ENCODE measurements at regions not wholly inside any gene's neighbourhood (a gene's known extent, or its start where the extent isn't known, plus 50 kb on each side); places are given as distances from the start of the nearest gene placed in this dataset.
"Not testable (repeated sequence)": the region's sequence is repeated elsewhere in the genome, so short reads cannot be mapped to it uniquely, and the experiment has no call there.

DNA sequence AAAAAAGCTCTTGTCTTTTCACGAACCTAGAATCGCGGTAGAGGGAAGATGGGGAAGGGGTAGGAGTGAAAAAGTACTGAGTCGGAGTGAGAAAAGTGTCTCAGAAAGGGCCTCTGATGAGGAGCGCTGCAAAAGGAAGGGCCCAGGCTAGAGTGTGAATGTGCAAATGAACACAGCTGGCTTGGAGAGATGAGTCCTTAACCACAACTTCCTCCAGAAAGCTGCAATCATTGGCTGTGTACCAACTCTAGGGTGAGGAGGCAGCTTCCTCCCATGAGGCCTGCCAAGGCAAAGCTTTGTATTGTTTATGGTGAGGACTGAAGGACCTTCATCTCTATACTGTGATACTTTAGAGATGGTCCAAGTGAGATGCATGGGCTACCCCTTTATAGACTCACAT lies 566.9 kb upstream of the ANO5 start:
- no peak for DNase-seq

DNA sequence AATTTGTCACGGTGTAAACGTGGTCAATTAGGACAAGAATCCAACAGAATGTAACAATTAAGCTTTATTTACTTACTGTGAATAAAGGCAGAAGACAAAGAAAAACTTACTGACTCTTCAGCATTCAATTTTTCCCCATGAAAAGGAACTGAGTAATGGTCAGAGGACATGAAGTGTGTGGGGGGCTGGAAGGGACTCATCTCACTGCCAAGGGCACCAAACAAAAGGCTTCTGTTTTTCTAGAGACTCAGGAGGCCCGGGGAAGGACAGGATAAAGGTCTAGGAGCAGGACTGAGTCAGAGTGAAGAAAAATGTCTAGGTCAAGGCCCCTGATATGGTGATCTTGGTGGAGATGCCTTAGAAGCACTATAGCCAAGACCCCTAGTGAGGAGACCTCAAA lies 564.2 kb upstream of the ANO5 start:
- DNase-seq: no peak

DNA sequence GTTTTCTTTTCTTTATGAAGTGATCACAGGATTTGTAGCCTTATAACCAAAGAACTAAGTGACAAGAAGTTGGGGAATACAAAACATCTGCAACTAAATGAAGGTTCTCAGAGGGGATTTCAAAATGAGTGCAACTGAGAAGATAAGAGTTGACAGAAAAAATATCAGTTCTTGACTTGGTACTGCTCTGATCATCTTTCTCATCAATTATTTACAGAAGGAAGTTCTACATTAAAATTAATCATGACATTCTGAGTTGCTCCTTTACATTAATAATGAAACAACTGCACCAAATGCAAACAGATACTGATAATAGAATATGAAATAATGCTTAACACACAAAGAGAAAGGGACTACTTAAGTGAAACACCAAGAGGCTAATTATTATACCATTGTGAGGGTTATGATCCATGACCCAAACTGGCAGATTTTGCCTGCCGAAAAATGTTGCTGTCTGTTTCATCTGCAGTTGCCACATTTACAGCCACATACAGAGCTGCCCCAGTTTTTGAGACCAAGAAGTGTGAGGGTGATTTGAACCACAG lies 561.9 kb upstream of the ANO5 start:
- no peak for DNase-seq

DNA sequence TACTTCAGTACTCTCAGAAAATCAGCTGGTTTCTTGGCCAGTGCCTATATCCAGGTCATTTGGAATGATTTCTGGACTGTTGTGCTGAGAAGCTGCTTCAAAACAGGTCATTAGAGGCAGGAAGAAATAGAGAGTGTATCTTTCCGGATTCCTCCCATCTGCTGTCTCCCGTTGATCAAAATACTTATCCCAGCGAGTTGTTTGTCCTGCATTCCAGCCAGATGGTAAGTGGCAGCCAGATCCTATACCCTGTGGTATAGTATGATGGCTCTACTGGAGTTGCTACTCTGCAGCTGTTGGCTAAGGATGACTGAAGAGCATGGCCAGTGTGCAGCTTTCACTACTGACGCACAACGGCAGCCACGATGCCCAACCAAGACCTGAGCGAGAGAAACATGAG lies 560.9 kb upstream of the ANO5 start:
- peak; percentile 41 for DNase-seq

DNA sequence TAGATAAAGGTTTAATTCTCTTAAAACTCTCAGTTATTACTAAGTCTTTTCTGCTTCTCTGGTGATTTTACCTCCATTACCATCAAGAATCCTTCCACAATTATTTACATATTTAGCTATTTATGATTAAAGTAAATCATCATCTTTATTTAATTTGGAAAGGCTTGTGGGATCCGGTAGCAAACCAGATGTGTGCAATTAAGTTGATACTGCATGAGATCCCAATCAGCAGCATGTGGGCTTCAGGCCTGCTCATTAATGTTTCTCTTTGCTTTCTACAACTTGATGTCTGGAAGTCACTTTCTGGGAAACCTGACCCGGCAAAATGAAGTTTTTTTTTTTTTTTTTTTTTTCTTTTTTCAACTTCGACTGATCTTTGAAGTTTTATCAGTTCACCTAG lies 558.4 kb upstream of the ANO5 start:
- no peak for DNase-seq

DNA sequence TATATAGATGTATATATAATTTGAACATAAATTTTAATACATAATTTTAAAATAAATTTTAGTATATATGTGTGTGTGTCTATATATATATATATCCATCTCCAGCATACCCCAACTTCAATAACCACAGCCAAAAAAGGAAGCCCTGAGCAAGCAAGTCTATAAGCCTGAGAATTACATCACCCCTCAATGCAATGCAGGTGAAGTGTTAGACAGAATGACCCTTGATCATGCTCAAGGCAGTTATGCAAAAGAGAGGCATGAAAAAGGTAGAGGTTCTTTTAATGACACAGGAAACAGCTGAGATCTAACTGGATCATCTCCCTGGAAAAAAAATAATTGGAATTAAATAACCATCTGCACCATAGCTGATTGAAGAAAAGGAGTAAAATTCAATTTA lies 557.9 kb upstream of the ANO5 start:
- DNase-seq: no peak

DNA sequence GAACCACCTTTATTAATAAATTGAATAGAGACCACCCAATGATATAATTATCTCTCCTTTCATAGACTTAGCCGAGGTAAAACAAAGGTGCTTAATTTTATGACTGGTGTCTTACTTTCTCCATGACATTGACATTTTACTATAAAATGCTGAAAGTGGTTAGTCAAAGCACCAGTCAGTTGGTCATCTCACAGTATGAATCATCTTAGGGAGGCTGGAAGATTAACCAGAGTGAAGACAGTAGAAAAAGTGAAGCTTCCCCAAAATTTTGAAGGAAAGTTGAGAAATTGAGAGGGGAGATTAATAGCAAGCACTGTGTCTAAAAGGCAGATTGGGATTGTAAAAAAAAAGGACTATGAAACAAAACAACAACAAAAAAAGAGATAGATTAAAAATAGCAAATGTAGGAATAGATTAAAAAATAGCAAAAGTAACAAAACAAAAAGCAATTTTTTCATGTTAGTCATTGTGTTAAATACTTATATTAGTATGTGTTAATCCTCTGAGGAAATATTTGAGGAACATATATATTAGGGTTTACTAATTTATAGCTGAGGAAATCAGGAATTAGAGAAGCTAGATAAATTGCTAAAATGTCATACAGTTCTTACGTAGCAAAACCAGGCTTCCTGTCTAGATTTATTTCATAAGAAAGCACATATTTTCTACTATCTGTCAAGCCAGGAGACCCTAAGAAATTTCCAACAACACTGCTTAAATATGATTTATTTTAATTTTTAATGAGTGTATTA lies 557.3 kb upstream of the ANO5 start:
- DNase-seq: no peak

DNA sequence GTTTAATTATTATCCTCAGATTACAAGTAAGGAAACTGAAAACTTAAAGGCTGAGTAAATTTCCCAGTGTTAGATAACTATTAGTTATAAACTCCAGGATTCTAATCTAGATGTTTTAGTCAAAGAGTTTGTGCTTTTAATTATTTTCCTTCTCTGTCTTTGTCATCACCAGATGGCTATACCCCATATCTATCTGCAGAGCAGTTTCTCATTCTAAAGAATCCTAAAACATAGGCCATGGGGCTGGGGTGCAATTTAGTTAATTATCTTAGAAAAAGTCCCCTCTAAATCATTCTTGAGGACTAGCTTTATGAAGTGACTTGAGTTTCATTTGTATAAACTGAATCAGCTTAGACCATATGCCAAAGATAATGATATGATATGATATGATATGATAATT lies 556.3 kb upstream of the ANO5 start:
- no peak for DNase-seq

DNA sequence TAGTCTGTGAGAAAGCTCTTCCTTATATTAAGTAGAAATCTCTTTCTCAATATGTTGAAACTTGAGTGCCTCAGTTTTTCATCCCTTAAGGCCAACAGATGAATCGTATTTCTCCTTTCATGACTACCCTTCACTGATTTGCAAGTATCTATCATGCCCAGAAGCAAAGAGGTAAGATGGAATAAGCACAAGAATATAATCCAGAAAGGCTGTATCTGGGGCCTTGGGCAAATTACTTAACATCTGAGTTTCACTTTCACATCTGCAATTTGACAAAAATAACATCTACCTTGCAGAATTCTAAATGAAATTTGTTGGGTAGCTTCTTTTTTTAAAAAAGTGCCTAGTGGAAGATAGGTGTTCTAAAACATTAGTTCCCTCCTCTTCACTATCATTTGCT lies 552.4 kb upstream of the ANO5 start:
- DNase-seq: no peak

DNA sequence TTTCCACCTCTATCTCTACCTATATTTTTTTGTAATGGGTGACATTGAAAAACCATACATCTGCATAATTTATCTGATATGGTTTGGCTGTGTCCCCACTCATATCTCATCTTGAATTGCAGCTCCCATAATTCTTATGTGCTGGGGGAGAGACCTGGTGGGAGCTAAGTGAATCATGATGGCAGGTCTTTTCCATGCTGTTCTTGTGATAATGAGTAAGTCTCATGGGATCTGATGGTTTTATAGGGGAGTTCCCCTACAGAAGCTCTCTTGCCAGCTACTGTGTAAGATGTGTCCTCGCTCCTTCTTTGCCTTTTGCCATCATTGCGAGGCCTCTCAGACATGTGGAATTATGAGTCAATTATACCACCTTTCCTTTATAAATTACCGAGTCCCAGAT lies 551.0 kb upstream of the ANO5 start:
- DNase-seq: no peak

DNA sequence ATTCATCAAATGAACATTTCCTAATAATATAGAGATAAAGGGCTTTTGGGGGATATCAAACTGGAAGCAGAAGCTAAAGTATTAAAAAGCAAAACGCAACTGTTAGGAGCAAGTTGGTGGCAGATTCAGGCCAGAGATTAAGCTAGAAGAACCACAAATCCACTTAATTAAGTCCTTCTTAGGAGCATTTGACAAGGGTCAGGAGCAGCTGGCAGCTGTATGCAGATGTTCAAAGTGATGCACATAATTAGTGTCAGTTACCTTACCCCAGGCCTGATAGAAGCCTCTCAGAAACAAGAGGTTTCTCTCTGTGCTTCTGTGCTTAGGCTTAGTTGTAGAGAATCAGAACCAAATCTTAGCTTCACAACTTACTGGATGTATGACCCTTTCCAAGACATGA lies 546.5 kb upstream of the ANO5 start:
- no peak for DNase-seq

DNA sequence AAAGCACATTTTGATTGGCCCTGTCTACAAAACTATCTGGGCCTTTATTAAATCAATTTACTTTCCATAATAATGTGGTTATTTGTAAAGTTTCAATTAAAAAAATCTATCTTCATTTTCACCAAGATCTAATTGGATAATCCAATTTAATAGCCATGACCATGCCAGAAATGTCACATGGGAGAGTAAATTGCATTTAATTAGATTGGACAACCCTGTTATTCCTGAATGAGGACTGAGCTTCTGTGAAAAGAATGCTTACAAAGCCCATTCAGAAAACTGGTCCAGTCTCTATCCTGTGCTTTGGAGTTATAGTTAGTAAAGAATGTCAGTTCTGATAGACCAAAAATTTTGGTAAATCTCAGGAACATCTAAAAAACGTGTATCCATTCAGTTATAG lies 541.9 kb upstream of the ANO5 start:
- DNase-seq: no peak

DNA sequence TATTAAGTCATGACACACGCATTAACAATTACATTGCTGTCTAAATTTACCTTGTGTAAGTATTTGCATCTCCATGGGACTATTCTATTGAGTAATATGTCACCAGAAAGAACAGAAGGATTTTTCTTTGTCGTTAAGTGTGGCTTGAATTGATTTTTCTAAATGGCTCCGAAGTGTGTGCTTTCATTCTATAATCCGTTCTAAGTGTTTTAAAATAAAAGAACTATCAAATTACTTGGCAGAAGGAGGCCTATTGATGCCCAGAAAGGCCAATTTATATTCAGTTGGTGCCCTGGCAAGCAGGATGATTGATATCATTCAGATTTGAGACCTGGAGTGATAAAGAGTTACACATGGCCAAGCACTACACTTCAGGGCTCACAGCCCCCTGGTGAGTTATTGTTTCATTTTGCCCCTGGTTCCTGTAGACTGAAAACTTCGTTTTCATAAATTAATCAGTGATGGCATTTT lies 538.9 kb upstream of the ANO5 start:
- no peak for DNase-seq

DNA sequence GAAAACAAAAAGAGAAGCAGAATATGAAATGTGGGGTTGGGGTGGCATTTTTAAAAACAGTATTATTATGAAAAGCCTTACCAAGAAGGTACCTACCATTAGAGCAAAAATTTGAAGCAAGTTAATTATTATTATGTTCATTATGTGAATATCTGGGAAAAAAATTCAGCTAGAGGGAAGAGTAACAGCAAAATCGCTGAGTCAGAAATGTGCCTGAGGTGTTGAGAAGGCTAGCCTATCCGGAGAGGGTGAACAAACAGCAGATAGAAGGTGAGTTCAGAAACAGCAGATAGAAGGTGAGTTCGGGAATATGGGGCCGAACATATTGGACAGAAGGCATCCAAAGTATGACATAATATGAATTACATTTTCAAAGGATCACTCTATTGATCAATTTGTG lies 536.8 kb upstream of the ANO5 start:
- DNase-seq: no peak

DNA sequence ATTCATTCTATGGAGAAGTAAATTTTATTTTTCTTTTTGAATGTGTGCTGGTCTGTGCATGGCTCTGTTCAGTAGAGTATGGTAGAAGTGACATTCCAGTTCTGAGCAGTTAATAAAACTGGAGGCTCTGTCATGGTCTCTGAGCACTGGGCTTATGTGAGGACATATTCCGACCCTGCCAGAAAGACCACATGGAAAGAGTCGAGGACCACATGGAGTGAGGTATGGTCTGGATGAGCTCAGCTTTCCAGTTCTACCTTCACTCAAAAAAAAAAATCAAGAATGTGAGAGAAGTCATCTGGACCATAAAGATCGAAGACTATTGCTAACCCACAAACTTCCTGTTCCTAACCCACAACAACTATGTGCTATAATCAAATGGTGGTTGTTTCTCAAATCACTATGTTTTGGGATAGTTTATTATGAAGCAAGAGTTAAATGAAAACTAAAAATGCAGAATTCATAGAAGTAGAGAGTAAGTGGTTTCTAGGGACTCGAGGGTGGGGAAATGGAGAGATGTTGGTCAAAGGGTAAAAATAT lies 534.2 kb upstream of the ANO5 start:
- no peak for DNase-seq

DNA sequence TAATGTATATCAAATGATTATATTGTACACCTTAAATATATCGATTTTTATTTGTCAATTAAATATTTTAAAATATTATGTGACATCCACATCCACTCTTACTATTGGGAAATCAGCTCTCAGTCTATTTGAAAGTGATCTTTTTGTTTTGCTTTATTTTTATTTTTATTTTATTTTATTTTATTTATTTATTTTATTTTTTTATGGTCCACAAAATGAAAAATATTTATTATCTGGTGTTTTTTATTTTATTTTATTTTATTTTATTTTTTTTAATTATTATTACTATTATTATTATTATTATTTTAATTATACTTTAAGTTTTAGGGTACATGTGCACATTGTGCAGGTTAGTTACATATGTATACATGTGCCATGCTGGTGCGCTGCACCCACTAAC lies 533.5 kb upstream of the ANO5 start:
- not testable (repeated sequence) for DNase-seq

DNA sequence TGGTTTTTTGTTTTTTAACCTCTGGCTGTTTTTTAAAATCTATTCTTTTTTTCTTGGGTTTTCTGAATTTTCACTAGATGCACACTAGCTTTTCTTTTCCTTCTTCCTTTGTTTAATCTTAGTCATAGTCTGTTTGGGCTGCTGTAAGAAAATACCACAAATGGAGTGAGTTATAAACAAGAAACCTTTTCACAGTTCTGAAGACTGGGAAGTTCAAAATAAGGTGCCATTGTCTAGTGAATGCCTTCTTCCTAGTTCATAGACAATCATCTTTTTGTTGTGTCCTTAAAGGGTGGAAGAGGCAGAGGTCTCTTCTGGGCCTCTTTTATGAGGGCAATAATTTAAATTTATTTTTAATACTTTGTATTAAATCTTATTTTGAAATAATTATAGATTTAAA lies 532.9 kb upstream of the ANO5 start:
- DNase-seq: no peak

DNA sequence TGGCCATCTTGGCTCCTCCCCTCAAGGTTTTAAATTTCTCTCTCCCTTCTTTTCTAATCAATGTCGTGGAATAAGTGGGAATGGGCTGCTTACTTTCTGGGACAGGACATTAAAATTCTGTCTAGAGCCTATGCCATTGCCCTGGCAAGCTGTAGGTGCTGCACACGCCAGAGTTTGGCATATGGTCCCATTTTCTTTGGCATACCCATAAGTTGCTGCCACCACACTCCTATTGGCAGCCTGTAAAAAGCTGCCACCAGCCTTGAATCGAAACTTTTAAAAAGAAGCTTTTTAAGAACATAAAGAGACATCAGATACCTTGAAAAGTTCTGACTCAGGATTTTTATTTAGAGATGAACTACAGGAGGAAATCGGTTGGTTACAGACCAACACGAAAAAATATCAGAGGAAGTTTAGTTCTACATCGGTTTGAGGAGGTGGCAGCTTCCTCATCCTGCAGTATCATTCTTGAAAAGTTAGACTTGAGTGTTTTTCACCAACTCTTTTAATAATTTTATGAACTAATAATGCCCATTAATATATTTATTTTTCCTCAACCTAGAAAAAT lies 517.8 kb upstream of the ANO5 start:
- no peak for DNase-seq

DNA sequence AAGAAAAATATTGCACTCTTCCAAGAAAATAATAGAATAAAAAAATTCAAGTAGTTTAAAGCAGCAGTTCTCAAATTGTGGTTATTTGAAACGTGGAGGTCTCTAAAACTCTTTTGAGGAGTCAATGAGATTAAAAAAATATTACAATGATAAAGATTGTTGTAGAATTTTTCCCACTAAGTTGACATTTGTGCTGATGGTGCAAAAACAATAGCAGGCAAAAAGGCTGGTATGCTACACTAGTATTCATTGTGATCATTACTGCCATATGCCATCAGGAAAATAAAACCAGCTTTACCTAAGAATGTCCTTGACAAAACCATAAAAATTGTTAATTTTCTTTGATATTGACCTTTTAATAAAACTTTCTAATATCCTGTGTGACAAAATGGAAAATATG lies 505.2 kb upstream of the ANO5 start:
- DNase-seq: no peak

DNA sequence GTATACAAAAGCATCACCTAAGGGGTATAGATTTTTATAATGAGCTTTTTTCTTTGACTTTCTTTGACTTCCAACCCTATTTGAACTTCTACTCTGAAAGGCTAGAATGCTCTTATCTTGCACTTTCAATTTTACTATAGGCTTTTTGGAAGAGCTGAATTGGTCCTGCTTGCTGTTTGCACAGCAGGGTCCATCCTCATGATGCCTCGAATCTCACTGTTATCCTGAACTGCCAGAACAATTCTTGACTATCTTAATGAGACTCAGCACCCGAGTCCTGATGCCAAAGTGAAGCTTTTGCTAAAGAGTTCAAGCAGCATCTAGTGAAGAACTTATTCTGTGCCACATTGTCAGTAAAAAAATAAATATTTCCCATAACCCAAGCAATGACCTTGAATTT lies 488.3 kb upstream of the ANO5 start:
- no peak for DNase-seq

DNA sequence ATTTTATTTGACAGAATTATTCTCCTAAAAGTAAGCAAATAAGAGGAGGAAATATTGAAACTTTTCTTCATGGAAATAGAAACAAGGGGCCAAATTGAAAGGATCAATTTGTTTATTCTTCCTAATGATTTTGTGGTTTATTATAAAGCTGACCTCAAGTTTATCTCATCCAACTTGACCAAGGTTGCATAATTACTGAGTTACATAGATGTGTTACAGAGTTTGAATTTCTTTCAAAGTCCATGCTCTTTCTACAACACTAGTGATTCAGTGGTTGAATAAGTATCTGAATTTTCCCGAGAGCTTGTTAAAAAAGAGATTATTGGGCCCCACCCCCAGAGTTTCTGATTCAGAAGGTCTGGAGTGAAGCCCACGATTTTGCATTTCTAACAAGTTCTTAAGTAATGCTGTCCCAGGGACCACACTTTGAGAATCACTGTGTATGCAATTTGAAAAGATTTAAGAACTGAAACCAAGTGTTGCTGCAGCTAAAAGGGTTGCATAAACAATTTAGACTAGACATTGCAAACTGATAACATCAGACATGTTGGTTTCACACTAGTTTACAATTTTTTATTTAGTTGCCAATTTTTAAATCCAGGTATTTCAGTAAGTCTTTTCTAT lies 485.7 kb upstream of the ANO5 start:
- no peak for DNase-seq

DNA sequence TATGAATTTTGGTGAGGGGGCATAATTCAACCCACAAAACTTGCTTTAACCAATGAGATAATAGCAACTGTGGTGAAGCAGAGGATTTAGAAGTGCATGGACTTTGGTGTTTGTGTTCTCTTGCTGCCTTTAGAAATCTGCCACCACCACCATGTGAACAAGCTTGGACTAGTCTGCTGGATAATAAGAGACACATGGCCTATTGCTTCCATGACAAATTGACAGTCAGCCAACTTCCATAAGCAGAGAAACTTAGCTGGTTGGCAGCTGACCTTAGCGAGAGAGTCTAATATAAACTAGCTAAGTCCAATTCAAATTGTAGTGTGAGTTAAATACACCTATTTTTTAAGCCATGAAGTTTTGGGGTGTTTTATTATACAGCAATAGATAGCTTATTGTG lies 482.1 kb upstream of the ANO5 start:
- peak; percentile 77 for DNase-seq

DNA sequence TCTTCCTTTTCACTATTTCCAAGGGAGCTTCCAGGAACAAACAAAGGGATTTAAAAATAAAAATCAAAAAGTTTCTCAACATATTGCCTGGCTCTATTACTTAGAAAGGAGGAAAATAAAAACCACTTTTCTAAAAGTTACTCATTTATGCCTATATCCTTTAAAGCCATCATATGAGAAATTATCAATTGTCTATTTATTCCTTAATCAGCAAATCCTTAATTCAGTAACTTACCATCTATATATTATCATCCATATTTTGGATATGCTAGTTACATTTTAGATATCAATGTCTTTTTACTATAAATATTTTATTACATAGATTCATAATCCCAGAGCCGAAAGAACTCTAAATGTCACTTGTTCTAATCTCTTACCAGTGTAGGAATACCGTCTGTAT lies 481.5 kb upstream of the ANO5 start:
- DNase-seq: no peak

DNA sequence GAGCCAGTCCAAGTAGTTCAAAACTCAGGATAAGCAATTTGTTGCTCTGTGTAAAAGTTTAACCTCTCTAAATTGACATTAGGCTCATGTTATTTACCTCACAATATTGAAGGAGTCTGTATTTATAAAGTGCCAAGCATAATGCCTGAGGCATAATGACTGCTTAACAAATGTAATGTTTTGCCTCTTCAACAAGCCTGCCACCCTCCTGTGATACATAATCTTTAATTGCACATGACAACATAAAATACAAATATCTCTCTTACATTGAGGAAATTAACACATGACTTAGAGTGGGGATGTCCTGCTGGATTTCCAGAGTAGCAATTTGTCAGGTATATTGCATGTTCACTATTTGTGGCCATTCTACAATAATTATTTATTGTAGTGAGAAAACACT lies 469.2 kb upstream of the ANO5 start:
- DNase-seq: no peak

All from NCI-H1694 (cell line).